NCI-H1417 (cell line): ENCODE measurements at regions not wholly inside any gene's neighbourhood (a gene's known extent, or its start where the extent isn't known, plus 50 kb on each side); places are given as distances from the start of the nearest gene placed in this dataset.
A peak's percentile ranks its signal among the peaks of the same experiment; 100 is the strongest.
"Not testable (repeated sequence)": the region's sequence is repeated elsewhere in the genome, so short reads cannot be mapped to it uniquely, and the experiment has no call there.

Source experiments
- DNase-seq, 3 experiments: peaks; one replicate each; lab custom pipeline; 2025; lab: John Stamatoyannopoulos, UW

- no peak for DNase-seq
These were observed 94.3 kb downstream of the ASB1 start for GRCh38 chr2:238521002-238521401.

GRCh38 chr2:238521870-238522269, 95.1 kb downstream of the ASB1 start:
- DNase-seq, result no peak

GRCh38 chr2:238523158-238524110, 96.7 kb downstream of the ASB1 start:
- no peak for DNase-seq

GRCh38 chr2:238524426-238524983, 97.8 kb downstream of the ASB1 start:
- no peak for DNase-seq

GRCh38 chr2:238525990-238526389, 99.3 kb downstream of the ASB1 start:
- peak in 1 of 3 experiments; percentile 50 for DNase-seq

GRCh38 chr2:238527565-238527964, 100.8 kb downstream of the ASB1 start:
- DNase-seq, result no peak

GRCh38 chr2:238528953-238529781, 102.4 kb downstream of the ASB1 start:
- peak in 2 of 3 experiments; percentile 71 to 89 for DNase-seq

GRCh38 chr2:238531017-238531645, 104.4 kb downstream of the ASB1 start:
- not testable (repeated sequence) for DNase-seq

- DNase-seq, result not testable (repeated sequence)
These were observed 117.0 kb downstream of the ASB1 start for GRCh38 chr2:238543732-238544131.

GRCh38 chr2:238548902-238549462, 122.3 kb downstream of the ASB1 start:
- no peak for DNase-seq

- no peak for DNase-seq
These were observed 123.1 kb downstream of the ASB1 start for GRCh38 chr2:238549866-238550265.

- DNase-seq, result no peak
These were observed 124.4 kb downstream of the ASB1 start for GRCh38 chr2:238551091-238551490.

- DNase-seq, result no peak
These were observed 125.5 kb downstream of the ASB1 start for GRCh38 chr2:238552226-238552625.

GRCh38 chr2:238553159-238553558, 126.4 kb downstream of the ASB1 start:
- no peak for DNase-seq

GRCh38 chr2:238554468-238555315, 128.0 kb downstream of the ASB1 start:
- DNase-seq, result no peak

GRCh38 chr2:238555786-238556542, 129.2 kb downstream of the ASB1 start:
- DNase-seq, result no peak

GRCh38 chr2:238557431-238557830, 130.7 kb downstream of the ASB1 start:
- no peak for DNase-seq

GRCh38 chr2:238557936-238558335, 131.2 kb downstream of the ASB1 start:
- no peak for DNase-seq

GRCh38 chr2:238558456-238559099, 131.9 kb downstream of the ASB1 start:
- DNase-seq, result peak in 1 of 3 experiments; percentile 58
